ENCODE measurements at regions not wholly inside any gene's neighbourhood (a gene's known extent, or its start where the extent isn't known, plus 50 kb on each side); places are given as distances from the start of the nearest gene placed in this dataset.
"Not testable (repeated sequence)": the region's sequence is repeated elsewhere in the genome, so short reads cannot be mapped to it uniquely, and the experiment has no call there.

GRCh38 chr22:25492841-25493734, 71.4 kb upstream of the GRK3 start:
- no peak for DNase-seq

GRCh38 chr22:25493794-25494193, 70.7 kb upstream of the GRK3 start:
- no peak for DNase-seq

- DNase-seq = no peak
These were observed 69.7 kb upstream of the GRK3 start for GRCh38 chr22:25494774-25495173.

- no peak for DNase-seq
These were observed 69.2 kb upstream of the GRK3 start for GRCh38 chr22:25495285-25495684.

GRCh38 chr22:25496396-25497064, 67.9 kb upstream of the GRK3 start:
- DNase-seq = no peak

GRCh38 chr22:25497181-25497641, 67.3 kb upstream of the GRK3 start:
- no peak for DNase-seq

- DNase-seq = no peak
These were observed 66.8 kb upstream of the GRK3 start for GRCh38 chr22:25497716-25498115.

- not testable (repeated sequence) for DNase-seq
These were observed 63.8 kb upstream of the GRK3 start for GRCh38 chr22:25500671-25501070.

GRCh38 chr22:25504017-25504416, 60.5 kb upstream of the GRK3 start:
- not testable (repeated sequence) for DNase-seq

- no peak for DNase-seq
These were observed 56.3 kb upstream of the GRK3 start for GRCh38 chr22:25508161-25508560.

- DNase-seq = no peak
These were observed 55.6 kb upstream of the GRK3 start for GRCh38 chr22:25508761-25509321.

- no peak for DNase-seq
These were observed 55.1 kb upstream of the GRK3 start for GRCh38 chr22:25509374-25509791.

- no peak for DNase-seq
These were observed 53.6 kb upstream of the GRK3 start for GRCh38 chr22:25510876-25511275.

GRCh38 chr22:25511725-25512124, 52.8 kb upstream of the GRK3 start:
- DNase-seq = no peak

- DNase-seq = no peak
These were observed 49.9 kb upstream of the GRK3 start for GRCh38 chr22:25514436-25515180.
